Naive thymus-derived CD4-positive, alpha-beta T cell (primary cell): ENCODE measurements at regions not wholly inside any gene's neighbourhood (a gene's known extent, or its start where the extent isn't known, plus 50 kb on each side); places are given as distances from the start of the nearest gene placed in this dataset.

ENCODE experiments used
- ATAC-seq: fragments of 150-1000 bp; cut with Tn5 transposase; 2 replicates; pipeline ENCODE4 v1.10.0; 2021; ENCODE audit warnings: mild to moderate bottlenecking, moderate library complexity
- CTCF ChIA-PET: fragments of 350-600 bp; sonication (Branson Sonifier 250); formaldehyde crosslinking; loops from one replicate; lab custom pipeline; 2021; ENCODE audit warnings: antibody characterized with exemption; lab: Charles Lee
- POLR2A ChIA-PET: fragments of 350-600 bp; sonication (Branson Sonifier 250); formaldehyde crosslinking; loops from one replicate; lab custom pipeline; 2021; ENCODE audit warnings: antibody characterized with exemption, inconsistent platforms; lab: Charles Lee
- DNase-seq, 9 donors: peaks; one replicate each; pipeline versions ENCODE4 v3.0.0 to v3.0.0-alpha.2; 2020 to 2022; ENCODE audit warnings: mixed read lengths in 1 of 9
- H3K27ac ChIP-seq: one replicate; pipeline ENCODE4 v1.7.0; 2013; ENCODE audit warnings: mild to moderate bottlenecking, low read depth, low read length, moderate library complexity
- H3K27me3 ChIP-seq, 2 donors: one replicate each; pipeline ENCODE4 v1.7.0; 2013; ENCODE audit warnings: low read length in 2 of 2, mild to moderate bottlenecking in 2 of 2, moderate library complexity in 2 of 2; ENCODE audit not compliant: control insufficient read depth in 2 of 2, insufficient read depth in 2 of 2
- H3K36me3 ChIP-seq, 3 experiments: 1 replicate in 2 of 3; 2 replicates in 1 of 3; pipeline ENCODE4 v1.7.0; 2013; ENCODE audit warnings: low read length in 3 of 3, mild to moderate bottlenecking in 3 of 3, moderate library complexity in 1 of 3; ENCODE audit not compliant: insufficient read depth in 3 of 3, control insufficient read depth in 2 of 3
- H3K4me1 ChIP-seq, 2 donors: one replicate each; pipeline ENCODE4 v1.7.0; 2013; ENCODE audit warnings: low read length in 2 of 2, mild to moderate bottlenecking in 2 of 2, moderate library complexity in 1 of 2; ENCODE audit not compliant: control insufficient read depth in 2 of 2, insufficient read depth in 2 of 2
- H3K4me3 ChIP-seq: 2 replicates; pipeline ENCODE4 v1.7.0; 2013; ENCODE audit warnings: mild to moderate bottlenecking, low read length
- H3K9me3 ChIP-seq, 3 experiments: 1 replicate in 2 of 3; 2 replicates in 1 of 3; pipeline ENCODE4 v1.7.0; 2013; ENCODE audit warnings: low read length in 3 of 3; ENCODE audit not compliant: control insufficient read depth in 2 of 3
- H3K27ac Mint-ChIP-seq, 9 donors: one replicate each; pipeline ENCODE4 v1.8.0; 2020 to 2022; ENCODE audit warnings: mixed read lengths in 9 of 9, mild to moderate bottlenecking in 8 of 9, moderate library complexity in 5 of 9, inconsistent platforms in 2 of 9
- H3K27me3 Mint-ChIP-seq, 5 donors: one replicate each; pipeline ENCODE4 v1.8.0; 2021 to 2022; ENCODE audit warnings: mixed read lengths in 5 of 5, mild to moderate bottlenecking in 1 of 5
- H3K36me3 Mint-ChIP-seq, 5 donors: one replicate each; pipeline ENCODE4 v1.8.0; 2020 to 2022; ENCODE audit warnings: mixed read lengths in 5 of 5, mild to moderate bottlenecking in 3 of 5, inconsistent platforms in 1 of 5
- H3K4me1 Mint-ChIP-seq, 7 donors: one replicate each; pipeline ENCODE4 v1.8.0; 2020 to 2022; ENCODE audit warnings: mixed read lengths in 7 of 7, mild to moderate bottlenecking in 3 of 7, inconsistent platforms in 1 of 7
- H3K4me3 Mint-ChIP-seq, 10 donors: one replicate each; pipeline ENCODE4 v1.8.0; 2020 to 2022; ENCODE audit warnings: mild to moderate bottlenecking in 10 of 10, mixed read lengths in 10 of 10, moderate library complexity in 6 of 10, inconsistent platforms in 2 of 10
- H3K9me3 Mint-ChIP-seq, 11 donors: one replicate each; pipeline ENCODE4 v1.8.0; 2020 to 2022; ENCODE audit warnings: mixed read lengths in 11 of 11, mild to moderate bottlenecking in 4 of 11, inconsistent platforms in 1 of 11, moderate library complexity in 1 of 11
- intact Hi-C, 2 donors: fragments of 100-400 bp; cut with micrococcal nuclease; formaldehyde crosslinking; loops; one replicate each; pipeline ENCODE4 v1.15.1; 2023

GRCh38 chr18:22346953-22347605 is 70.6 kb downstream of the CTAGE1 start:
- DNase-seq (no peak), ATAC-seq (no peak)
- peak overlapping the region; percentile 44 for H3K4me3 ChIP-seq
- POLR2A ChIA-PET: no interaction called here
- Mint-ChIP-seq H3K9me3 (peaks cover 0 to 15% (median 6%) of the 10 kb centered on the region in 11 donors), H3K4me3 (peak overlapping the region in 9 of 10 donors; percentile 5 to 81 (median 78)), H3K27ac (peak overlapping the region in 7 of 9 donors; percentile 13 to 84 (median 77)), H3K36me3 (peaks cover 0 to 17% (median 3%) of the 10 kb centered on the region in 5 donors), H3K27me3 (peaks cover 34 to 51% (median 43%) of the 10 kb centered on the region in 5 donors), H3K4me1 (peaks cover 0 to 29% (median 13%) of the 10 kb centered on the region in 7 donors)
- H3K9me3 ChIP-seq: no peaks in the 10 kb centered on the region
- CTCF ChIA-PET: no interaction called here
- peaks cover 0 to 53% of the 10 kb centered on the region in 2 donors for H3K4me1 ChIP-seq
- peaks cover 0 to 6% of the 10 kb centered on the region in 2 donors for H3K27me3 ChIP-seq
- intact Hi-C loops: loop anchor here (5.0 kb wide), 2 partner anchors 170 to 180 kb away; partner anchors contain the start of gene GATA6 (in 1 of the 2)
- H3K36me3 ChIP-seq: no peaks in the 10 kb centered on the region
- peak overlapping the region; percentile 50 for H3K27ac ChIP-seq

GRCh38 chr18:22346401-22346952 is 71.2 kb downstream of the CTAGE1 start:
- DNase-seq: peak in 3 of 9 donors; percentile 13 to 18 (median 17)
- H3K4me1 ChIP-seq: peaks cover 0 to 59% of the 10 kb centered on the region in 2 donors

GRCh38 chr18:22345718-22346117 is 72.0 kb downstream of the CTAGE1 start:
- ChIA-PET CTCF (no interaction called here), POLR2A (no interaction called here)
- H3K27ac ChIP-seq: no peak overlapping the region
- Mint-ChIP-seq H3K9me3 (peaks cover 0 to 15% (median 5%) of the 10 kb centered on the region in 11 donors), H3K4me1 (peaks cover 0 to 34% (median 17%) of the 10 kb centered on the region in 7 donors), H3K27ac (peak overlapping the region in 7 of 9 donors; percentile 2 to 72 (median 64)), H3K4me3 (peak overlapping the region in 6 of 10 donors; percentile 5 to 67 (median 17)), H3K27me3 (peaks cover 32 to 52% (median 42%) of the 10 kb centered on the region in 5 donors), H3K36me3 (peaks cover 0 to 17% (median 3%) of the 10 kb centered on the region in 5 donors)
- intact Hi-C loops: loop anchor here (5.0 kb wide), 2 partner anchors 168 to 178 kb away; partner anchors contain the start of gene GATA6 (in 1 of the 2)
- H3K9me3 ChIP-seq: no peaks in the 10 kb centered on the region
- peaks cover 0 to 6% of the 10 kb centered on the region in 2 donors for H3K27me3 ChIP-seq
- ATAC-seq (no peak), DNase-seq (no peak)
- H3K36me3 ChIP-seq: no peaks in the 10 kb centered on the region
- peaks cover 0 to 64% of the 10 kb centered on the region in 2 donors for H3K4me1 ChIP-seq
- H3K4me3 ChIP-seq: no peak overlapping the region

More at GRCh38 chr18:22346401-22346952, 71.2 kb downstream of the CTAGE1 start:
- Mint-ChIP-seq H3K27ac (peak overlapping the region in 7 of 9 donors; percentile 33 to 84 (median 78)), H3K4me1 (peaks cover 0 to 32% (median 13%) of the 10 kb centered on the region in 7 donors), H3K9me3 (peaks cover 0 to 15% (median 6%) of the 10 kb centered on the region in 11 donors), H3K36me3 (peaks cover 0 to 17% (median 3%) of the 10 kb centered on the region in 5 donors), H3K4me3 (peak overlapping the region; percentile 55 to 81 (median 76)), H3K27me3 (peaks cover 34 to 51% (median 42%) of the 10 kb centered on the region in 5 donors)
- H3K27ac ChIP-seq: peak overlapping the region; percentile 50
- intact Hi-C loops: loop anchor here (5.0 kb wide), 2 partner anchors 169 to 179 kb away; partner anchors contain the start of gene GATA6 (in 1 of the 2)
- no peaks in the 10 kb centered on the region for H3K9me3 ChIP-seq
- H3K27me3 ChIP-seq: peaks cover 0 to 6% of the 10 kb centered on the region in 2 donors
- H3K36me3 ChIP-seq: no peaks in the 10 kb centered on the region
- POLR2A ChIA-PET: no interaction called here
- H3K4me3 ChIP-seq: no peak overlapping the region
- CTCF ChIA-PET: no interaction called here
- peak; percentile 17 for ATAC-seq

- Histone ChIP-seq H3K36me3 (no peaks in the 10 kb centered on the region), H3K27ac (no peak overlapping the region), H3K4me1 (peaks cover 0 to 69% of the 10 kb centered on the region in 2 donors), H3K9me3 (no peaks in the 10 kb centered on the region), H3K27me3 (peaks cover 0 to 5% of the 10 kb centered on the region in 2 donors), H3K4me3 (no peak overlapping the region)
- peak in 1 of 9 donors; percentile 18 for DNase-seq
- Mint-ChIP-seq H3K4me3 (peak overlapping the region in 7 of 10 donors; percentile 9 to 67 (median 17)), H3K27me3 (peaks cover 25 to 46% (median 38%) of the 10 kb centered on the region in 5 donors), H3K36me3 (peaks cover 0 to 17% (median 3%) of the 10 kb centered on the region in 5 donors), H3K27ac (peak overlapping the region in 7 of 9 donors; percentile 2 to 67 (median 59)), H3K4me1 (peaks cover 0 to 34% (median 17%) of the 10 kb centered on the region in 7 donors), H3K9me3 (peaks cover 0 to 15% (median 5%) of the 10 kb centered on the region in 11 donors)
- intact Hi-C loops: loop anchor here (5.0 kb wide), 2 partner anchors 168 to 178 kb away; partner anchors contain the start of gene GATA6 (in 1 of the 2)
- CTCF ChIA-PET: no interaction called here
- ATAC-seq: peak; percentile 78
- POLR2A ChIA-PET: no interaction called here
These were observed 72.6 kb downstream of the CTAGE1 start for GRCh38 chr18:22344908-22345670.

GRCh38 chr18:22344445-22344844 is 73.3 kb downstream of the CTAGE1 start:
- Histone ChIP-seq H3K36me3 (no peaks in the 10 kb centered on the region), H3K27ac (no peak overlapping the region), H3K9me3 (no peaks in the 10 kb centered on the region), H3K4me3 (no peak overlapping the region), H3K4me1 (peaks cover 0 to 72% of the 10 kb centered on the region in 2 donors), H3K27me3 (no peaks in the 10 kb centered on the region)
- Mint-ChIP-seq H3K27me3 (peaks cover 19 to 39% (median 32%) of the 10 kb centered on the region in 5 donors), H3K27ac (peak overlapping the region in 3 of 9 donors; percentile 34 to 65 (median 59)), H3K4me3 (peak overlapping the region in 3 of 10 donors; percentile 5 to 67 (median 17)), H3K9me3 (peaks cover 0 to 8% (median 2%) of the 10 kb centered on the region in 11 donors), H3K4me1 (peaks cover 0 to 29% (median 13%) of the 10 kb centered on the region in 7 donors), H3K36me3 (peaks cover 0 to 10% (median 3%) of the 10 kb centered on the region in 5 donors)
- ChIA-PET CTCF (no interaction called here), POLR2A (no interaction called here)
- DNase-seq: no peak
- ATAC-seq: no peak
- intact Hi-C loops: no loop called here

GRCh38 chr18:22343613-22344012 is 74.1 kb downstream of the CTAGE1 start:
- Mint-ChIP-seq H3K27ac (peak overlapping the region in 6 of 9 donors; percentile 10 to 59 (median 42)), H3K4me3 (no peak overlapping the region)
- H3K4me1 ChIP-seq: peaks cover 0 to 73% of the 10 kb centered on the region in 2 donors

More at GRCh38 chr18:22343613-22344012, 74.1 kb downstream of the CTAGE1 start:
- Histone ChIP-seq H3K9me3 (no peaks in the 10 kb centered on the region), H3K27me3 (no peaks in the 10 kb centered on the region), H3K27ac (no peak overlapping the region), H3K4me3 (no peak overlapping the region), H3K36me3 (no peaks in the 10 kb centered on the region)
- ATAC-seq (no peak), DNase-seq (no peak)
- intact Hi-C loops: no loop called here
- H3K4me1 Mint-ChIP-seq: peaks cover 0 to 23% (median 11%) of the 10 kb centered on the region in 7 donors
- ChIA-PET CTCF (no interaction called here), POLR2A (no interaction called here)
- peaks cover 0 to 8% (median 0%) of the 10 kb centered on the region in 11 donors for H3K9me3 Mint-ChIP-seq
- H3K27me3 Mint-ChIP-seq: peaks cover 12 to 31% (median 25%) of the 10 kb centered on the region in 5 donors
- H3K36me3 Mint-ChIP-seq: peaks cover 0 to 4% (median 0%) of the 10 kb centered on the region in 5 donors
